ENCODE measurements at regions not wholly inside any gene's neighbourhood (a gene's known extent, or its start where the extent isn't known, plus 50 kb on each side); places are given as distances from the start of the nearest gene placed in this dataset.

GRCh38 chr5:166086568-166086967 is 2204.9 kb upstream of the WWC1 start:
- no peak for TF ChIP-seq POLR2A (IDR thresholded peaks at IDR 0.05; ENCODE audit: low read length)
- no peak for TF ChIP-seq GATA1 (IDR thresholded peaks at IDR 0.05; ENCODE audit: low read depth, low read length)
